Calu3 (cell line): ENCODE measurements at regions not wholly inside any gene's neighbourhood (a gene's known extent, or its start where the extent isn't known, plus 50 kb on each side); places are given as distances from the start of the nearest gene placed in this dataset.

Experiments used
- BruUV-seq: library from RNA; stranded (reverse); fragments of 400-500 nt; replicated peaks from 2 replicates; lab custom pipeline; 2021; lab: Mats Ljungman, UMichigan
- CTCF ChIA-PET: fragments of 300-600 bp; sonication (Branson Sonifier 250); formaldehyde crosslinking; loops from one replicate; lab custom pipeline; 2022; ENCODE audit warnings: antibody characterized with exemption; lab: Charles Lee
- DNase-seq: peaks from one replicate; pipeline ENCODE4 v3.0.0; 2022
- H3K27ac Mint-ChIP-seq: one replicate; pipeline ENCODE4 v1.8.0; 2022; ENCODE audit warnings: mixed read lengths; ENCODE audit not compliant: unreplicated experiment
- H3K27me3 Mint-ChIP-seq: one replicate; pipeline ENCODE4 v1.8.0; 2022; ENCODE audit warnings: mixed read lengths; ENCODE audit not compliant: unreplicated experiment
- H3K36me3 Mint-ChIP-seq: one replicate; pipeline ENCODE4 v1.8.0; 2022; ENCODE audit warnings: mild to moderate bottlenecking, moderate library complexity, mixed read lengths; ENCODE audit not compliant: insufficient read depth, unreplicated experiment
- H3K4me1 Mint-ChIP-seq: one replicate; pipeline ENCODE4 v1.8.0; 2022; ENCODE audit warnings: mild to moderate bottlenecking, low read depth, mixed read lengths; ENCODE audit not compliant: unreplicated experiment
- H3K4me3 Mint-ChIP-seq: one replicate; pipeline ENCODE4 v1.8.0; 2022; ENCODE audit warnings: mild to moderate bottlenecking, low read depth, moderate library complexity, mixed read lengths; ENCODE audit not compliant: unreplicated experiment
- H3K9me3 Mint-ChIP-seq: one replicate; pipeline ENCODE4 v1.8.0; 2022; ENCODE audit warnings: low read depth, mixed read lengths; ENCODE audit not compliant: unreplicated experiment
- intact Hi-C: fragments of 100-400 bp; cut with micrococcal nuclease; formaldehyde crosslinking; loops from one replicate; pipeline ENCODE4 v1.10.0; 2022; ENCODE audit not compliant: unreplicated experiment
- TF ChIP-seq, protein P1 (sequence below): fragments of 200-600 bp; IDR thresholded peaks from one replicate; pipeline ENCODE4 v1.8.0; 2022; ENCODE audit warnings: antibody characterized with exemption; ENCODE audit not compliant: unreplicated experiment

DNA sequence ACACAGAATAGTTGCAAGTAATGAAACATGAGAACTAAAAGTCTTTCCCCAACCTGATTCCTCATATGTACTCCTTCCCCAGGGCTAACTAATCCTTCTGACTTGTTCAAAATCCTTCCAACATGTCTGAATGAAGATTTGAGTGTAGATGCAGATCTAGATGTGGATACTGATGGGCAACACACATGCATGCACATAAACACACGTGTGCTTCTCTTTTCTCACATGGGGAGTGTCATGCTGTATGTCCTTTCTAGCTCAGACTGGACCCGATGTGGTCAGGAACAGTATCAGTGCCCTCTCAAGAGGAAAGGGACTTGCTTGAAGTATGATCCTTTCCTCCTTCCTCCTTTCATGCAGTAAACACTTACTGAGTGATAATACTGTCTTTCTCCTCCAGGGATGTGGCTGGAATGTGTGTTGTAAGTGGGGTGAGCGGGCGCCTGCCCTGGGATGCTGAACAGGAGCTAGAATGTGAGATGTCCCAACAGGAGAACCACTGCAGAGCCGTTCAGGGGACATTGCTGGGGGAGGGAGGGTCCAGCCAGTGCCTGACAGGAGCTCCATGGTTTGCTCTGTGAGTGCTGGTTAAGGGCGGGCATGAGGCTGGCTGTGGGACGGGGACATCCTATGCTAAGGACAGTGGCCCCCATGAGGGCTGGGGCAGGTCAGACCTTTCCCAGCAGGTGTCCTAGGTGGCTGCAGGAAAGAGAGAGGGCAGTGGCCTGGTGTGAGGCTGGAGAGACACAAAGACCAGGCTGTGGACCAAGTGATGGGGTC lies 146.9 kb downstream of the TEX29 start:
- TF ChIP-seq, protein P1, sequence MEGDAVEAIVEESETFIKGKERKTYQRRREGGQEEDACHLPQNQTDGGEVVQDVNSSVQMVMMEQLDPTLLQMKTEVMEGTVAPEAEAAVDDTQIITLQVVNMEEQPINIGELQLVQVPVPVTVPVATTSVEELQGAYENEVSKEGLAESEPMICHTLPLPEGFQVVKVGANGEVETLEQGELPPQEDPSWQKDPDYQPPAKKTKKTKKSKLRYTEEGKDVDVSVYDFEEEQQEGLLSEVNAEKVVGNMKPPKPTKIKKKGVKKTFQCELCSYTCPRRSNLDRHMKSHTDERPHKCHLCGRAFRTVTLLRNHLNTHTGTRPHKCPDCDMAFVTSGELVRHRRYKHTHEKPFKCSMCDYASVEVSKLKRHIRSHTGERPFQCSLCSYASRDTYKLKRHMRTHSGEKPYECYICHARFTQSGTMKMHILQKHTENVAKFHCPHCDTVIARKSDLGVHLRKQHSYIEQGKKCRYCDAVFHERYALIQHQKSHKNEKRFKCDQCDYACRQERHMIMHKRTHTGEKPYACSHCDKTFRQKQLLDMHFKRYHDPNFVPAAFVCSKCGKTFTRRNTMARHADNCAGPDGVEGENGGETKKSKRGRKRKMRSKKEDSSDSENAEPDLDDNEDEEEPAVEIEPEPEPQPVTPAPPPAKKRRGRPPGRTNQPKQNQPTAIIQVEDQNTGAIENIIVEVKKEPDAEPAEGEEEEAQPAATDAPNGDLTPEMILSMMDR: no peak
- no TSS peak for BruUV-seq
- H3K36me3 Mint-ChIP-seq: no peaks in the 10 kb centered on the region
- no peaks in the 10 kb centered on the region for H3K4me1 Mint-ChIP-seq
- H3K9me3 Mint-ChIP-seq: no peaks in the 10 kb centered on the region
- CTCF ChIA-PET: no interaction called here
- intact Hi-C loops: no loop called here
- H3K27ac Mint-ChIP-seq: no peak overlapping the region
- H3K4me3 Mint-ChIP-seq: no peak overlapping the region
- peaks cover 23% of the 10 kb centered on the region for H3K27me3 Mint-ChIP-seq
- no peak for DNase-seq

DNA sequence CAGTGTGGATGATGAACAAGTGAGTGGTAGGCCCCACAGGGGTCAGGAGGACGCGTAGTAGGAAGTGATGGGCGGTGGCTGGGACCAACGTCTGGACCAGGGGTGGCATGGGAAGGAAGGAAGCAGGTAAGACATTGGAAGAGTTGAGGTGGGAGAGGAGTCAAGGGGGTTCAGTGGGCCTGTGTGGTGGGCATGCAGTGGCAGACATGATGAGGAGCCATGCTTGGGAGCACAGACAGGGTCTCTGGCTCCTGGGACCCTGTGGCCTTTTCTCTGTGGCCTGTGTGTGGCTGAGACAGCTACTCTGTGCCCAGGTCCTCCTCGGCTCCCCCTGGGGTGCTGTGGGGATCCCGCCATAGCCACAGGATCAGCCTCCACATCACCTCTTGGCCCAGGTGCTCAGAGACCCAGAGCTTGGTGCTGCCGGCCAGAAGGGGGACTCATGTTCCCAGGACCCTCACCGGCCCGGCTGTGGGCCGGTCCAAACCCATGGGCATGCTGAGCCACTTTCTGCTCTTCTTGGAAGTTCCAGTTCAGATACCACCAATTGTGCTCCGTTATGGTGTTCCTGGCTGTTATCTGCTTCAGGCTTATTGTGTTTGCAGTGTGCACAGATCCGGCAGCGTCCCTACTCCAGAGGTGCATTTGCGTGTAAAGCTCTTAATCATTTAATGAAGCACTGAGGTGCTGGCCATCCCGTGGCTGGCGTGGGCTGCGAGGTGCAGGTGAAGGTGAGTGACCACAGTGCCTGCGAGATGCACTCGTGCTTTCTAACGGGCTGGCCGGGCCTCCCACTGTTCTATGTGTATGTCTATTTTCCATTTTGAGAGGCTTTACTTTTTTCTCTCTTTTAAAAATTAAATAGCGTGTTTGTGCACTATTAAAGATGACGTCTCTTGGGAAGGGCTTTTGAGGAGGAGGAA lies 147.9 kb downstream of the TEX29 start:
- intact Hi-C loops: no loop called here
- TF ChIP-seq, protein P1: no peak
- CTCF ChIA-PET: interaction anchor here (0.7 kb wide), 1 partner anchor 1534 kb away, joined by 4 read pairs; no protein-coding TSS in a partner anchor
- no TSS peak for BruUV-seq
- peaks cover 28% of the 10 kb centered on the region for H3K27me3 Mint-ChIP-seq
- DNase-seq: no peak
- H3K27ac Mint-ChIP-seq: no peak overlapping the region
- no peaks in the 10 kb centered on the region for H3K36me3 Mint-ChIP-seq
- H3K9me3 Mint-ChIP-seq: no peaks in the 10 kb centered on the region
- H3K4me1 Mint-ChIP-seq: no peaks in the 10 kb centered on the region
- no peak overlapping the region for H3K4me3 Mint-ChIP-seq

DNA sequence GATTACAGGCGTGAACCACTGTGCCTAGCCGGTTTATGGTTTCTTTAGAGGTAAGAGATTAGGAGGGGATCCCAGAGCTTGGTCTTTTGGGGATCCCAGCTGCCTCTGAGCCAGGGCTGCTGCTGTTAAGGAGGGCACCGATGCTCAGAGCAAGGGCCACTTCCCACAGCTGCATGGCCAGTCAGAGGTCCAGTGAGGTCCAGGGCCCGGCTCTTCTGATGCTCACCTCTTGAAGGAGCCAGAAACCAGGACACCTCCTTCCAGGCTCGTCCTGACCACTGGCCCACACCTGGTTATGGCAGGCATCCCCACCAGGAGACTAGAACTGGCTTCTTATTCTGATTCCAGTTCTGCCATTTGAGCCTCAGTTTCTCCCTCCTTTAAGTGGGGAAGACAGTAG lies 149.0 kb downstream of the TEX29 start:
- no peak for DNase-seq
- TF ChIP-seq, protein P1: no peak
- CTCF ChIA-PET: no interaction called here
- Mint-ChIP-seq H3K4me1 (no peaks in the 10 kb centered on the region), H3K9me3 (no peaks in the 10 kb centered on the region), H3K36me3 (no peaks in the 10 kb centered on the region), H3K27me3 (peaks cover 28% of the 10 kb centered on the region), H3K4me3 (no peak overlapping the region), H3K27ac (no peak overlapping the region)
- BruUV-seq: no TSS peak
- intact Hi-C loops: no loop called here

DNA sequence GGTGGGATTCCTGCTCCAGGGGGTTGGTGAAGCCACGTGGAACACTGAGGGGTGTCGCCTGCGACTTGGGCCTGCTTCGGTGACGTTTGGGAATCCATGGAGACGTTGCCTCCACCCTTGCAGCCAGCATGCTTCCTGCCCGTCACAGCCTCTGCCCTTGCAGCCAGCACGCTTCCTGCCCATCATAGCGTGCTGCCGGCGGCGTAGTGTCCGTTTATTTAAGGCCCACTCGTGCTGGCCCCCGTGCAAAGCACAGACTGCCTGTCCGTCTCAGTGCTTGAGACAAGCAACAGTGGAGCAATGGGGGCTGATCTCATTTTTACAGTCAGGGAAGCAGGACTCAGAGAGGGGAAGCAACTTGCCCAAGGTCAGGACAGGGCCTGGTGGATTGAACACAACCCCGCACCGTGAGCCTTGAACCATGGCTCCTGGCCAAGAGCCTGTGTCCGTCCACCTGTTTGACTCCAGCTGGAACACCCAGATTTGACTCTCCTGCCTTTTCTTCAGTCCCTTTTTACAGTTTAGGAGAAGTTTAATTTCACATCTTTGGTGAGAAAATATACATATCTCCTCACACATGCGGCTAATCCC lies 149.6 kb downstream of the TEX29 start:
- no peak overlapping the region for H3K4me3 Mint-ChIP-seq
- TF ChIP-seq, protein P1: no peak
- intact Hi-C loops: loop anchor here (10.0 kb wide), 1 partner anchor 1135 kb away; no protein-coding TSS in a partner anchor
- H3K36me3 Mint-ChIP-seq: no peaks in the 10 kb centered on the region
- H3K27ac Mint-ChIP-seq: no peak overlapping the region
- H3K9me3 Mint-ChIP-seq: no peaks in the 10 kb centered on the region
- BruUV-seq: no TSS peak
- no peak for DNase-seq
- peaks cover 28% of the 10 kb centered on the region for H3K27me3 Mint-ChIP-seq
- CTCF ChIA-PET: no interaction called here
- no peaks in the 10 kb centered on the region for H3K4me1 Mint-ChIP-seq
